ENCODE measurements at regions not wholly inside any gene's neighbourhood (a gene's known extent, or its start where the extent isn't known, plus 50 kb on each side); places are given as distances from the start of the nearest gene placed in this dataset.

- Histone ChIP-seq H3K4me3 (ENCODE audit: low read length) (no peak overlapping the region), H3K27ac (ENCODE audit: low read length) (no peak overlapping the region), H3K9me3 (ENCODE audit: control insufficient read depth, insufficient read depth, low read length) (no peaks in the 10 kb centered on the region), H3K36me3 (ENCODE audit: control insufficient read depth, insufficient read depth, low read length) (no peaks in the 10 kb centered on the region), H3K4me1 (ENCODE audit: control insufficient read depth, insufficient read depth, low read length) (peaks cover 15% of the 10 kb centered on the region), H3K27me3 (ENCODE audit: control insufficient read depth, insufficient read depth, low read length) (peaks cover 7% of the 10 kb centered on the region; the same call in 1 of the 2 replicates)
- DNase-seq (ENCODE audit: low read depth, low spot score), result no peak
- WGBS (ENCODE audit: insufficient coverage, insufficient read length), result no CpG with 5 or more reads among the region's 4 CpGs
Measured at GRCh38 chr11:119797736-119798135, 68.7 kb upstream of the NECTIN1 start.

GRCh38 chr11:119797123-119797611 is 68.2 kb upstream of the NECTIN1 start:
- WGBS (ENCODE audit: insufficient coverage, insufficient read length), result no CpG with 5 or more reads among the region's 12 CpGs
- Histone ChIP-seq H3K36me3 (ENCODE audit: control insufficient read depth, insufficient read depth, low read length) (no peaks in the 10 kb centered on the region), H3K4me3 (ENCODE audit: low read length) (no peak overlapping the region), H3K27ac (ENCODE audit: low read length) (no peak overlapping the region), H3K4me1 (ENCODE audit: control insufficient read depth, insufficient read depth, low read length) (peaks cover 15% of the 10 kb centered on the region), H3K9me3 (ENCODE audit: control insufficient read depth, insufficient read depth, low read length) (no peaks in the 10 kb centered on the region), H3K27me3 (ENCODE audit: control insufficient read depth, insufficient read depth, low read length) (peaks cover 7% of the 10 kb centered on the region; the same call in 1 of the 2 replicates)
- no peak for DNase-seq (ENCODE audit: low read depth, low spot score)

- Histone ChIP-seq H3K27ac (ENCODE audit: low read length) (no peak overlapping the region), H3K36me3 (ENCODE audit: control insufficient read depth, insufficient read depth, low read length) (no peaks in the 10 kb centered on the region), H3K4me1 (ENCODE audit: control insufficient read depth, insufficient read depth, low read length) (peaks cover 17% of the 10 kb centered on the region), H3K27me3 (ENCODE audit: control insufficient read depth, insufficient read depth, low read length) (peaks cover 7% of the 10 kb centered on the region; the same call in 1 of the 2 replicates), H3K9me3 (ENCODE audit: control insufficient read depth, insufficient read depth, low read length) (no peaks in the 10 kb centered on the region), H3K4me3 (ENCODE audit: low read length) (no peak overlapping the region)
- no peak for DNase-seq (ENCODE audit: low read depth, low spot score)
- no CpG with 5 or more reads among the region's 8 CpGs for WGBS (ENCODE audit: insufficient coverage, insufficient read length)
Measured at GRCh38 chr11:119796363-119797060, 67.5 kb upstream of the NECTIN1 start.

GRCh38 chr11:119795690-119796089 is 66.7 kb upstream of the NECTIN1 start:
- no peaks in the 10 kb centered on the region for H3K36me3 ChIP-seq (ENCODE audit: control insufficient read depth, insufficient read depth, low read length)
- H3K4me3 ChIP-seq (ENCODE audit: low read length), result no peak overlapping the region
- no peak overlapping the region for H3K27ac ChIP-seq (ENCODE audit: low read length)
- no peaks in the 10 kb centered on the region for H3K9me3 ChIP-seq (ENCODE audit: control insufficient read depth, insufficient read depth, low read length)
- H3K27me3 ChIP-seq (ENCODE audit: control insufficient read depth, insufficient read depth, low read length), result peaks cover 7% of the 10 kb centered on the region; the same call in 1 of the 2 replicates
- no peak for DNase-seq (ENCODE audit: low read depth, low spot score)
- peaks cover 19% of the 10 kb centered on the region for H3K4me1 ChIP-seq (ENCODE audit: control insufficient read depth, insufficient read depth, low read length)
- no CpG with 5 or more reads among the region's 5 CpGs for WGBS (ENCODE audit: insufficient coverage, insufficient read length)

- Histone ChIP-seq H3K4me3 (ENCODE audit: low read length) (no peak overlapping the region), H3K27me3 (ENCODE audit: control insufficient read depth, insufficient read depth, low read length) (peaks cover 7% of the 10 kb centered on the region; the same call in 1 of the 2 replicates), H3K9me3 (ENCODE audit: control insufficient read depth, insufficient read depth, low read length) (no peaks in the 10 kb centered on the region), H3K4me1 (ENCODE audit: control insufficient read depth, insufficient read depth, low read length) (peaks cover 19% of the 10 kb centered on the region), H3K36me3 (ENCODE audit: control insufficient read depth, insufficient read depth, low read length) (no peaks in the 10 kb centered on the region), H3K27ac (ENCODE audit: low read length) (no peak overlapping the region)
- WGBS (ENCODE audit: insufficient coverage, insufficient read length), result no CpG with 5 or more reads among the region's 12 CpGs
- DNase-seq (ENCODE audit: low read depth, low spot score), result no peak
Measured at GRCh38 chr11:119795231-119795630, 66.2 kb upstream of the NECTIN1 start.

GRCh38 chr11:119794756-119795155 is 65.8 kb upstream of the NECTIN1 start:
- H3K36me3 ChIP-seq (ENCODE audit: control insufficient read depth, insufficient read depth, low read length), result no peaks in the 10 kb centered on the region

GRCh38 chr11:119794141-119794665 is 65.2 kb upstream of the NECTIN1 start:
- no peaks in the 10 kb centered on the region for H3K36me3 ChIP-seq (ENCODE audit: control insufficient read depth, insufficient read depth, low read length)
- H3K4me3 ChIP-seq (ENCODE audit: low read length), result no peak overlapping the region
- H3K9me3 ChIP-seq (ENCODE audit: control insufficient read depth, insufficient read depth, low read length), result no peaks in the 10 kb centered on the region
- no peak for DNase-seq (ENCODE audit: low read depth, low spot score)
- H3K4me1 ChIP-seq (ENCODE audit: control insufficient read depth, insufficient read depth, low read length), result peaks cover 19% of the 10 kb centered on the region
- peaks cover 7% of the 10 kb centered on the region for H3K27me3 ChIP-seq (ENCODE audit: control insufficient read depth, insufficient read depth, low read length)
- no peak overlapping the region for H3K27ac ChIP-seq (ENCODE audit: low read length)
- no CpG with 5 or more reads among the region's 17 CpGs for WGBS (ENCODE audit: insufficient coverage, insufficient read length)

More at GRCh38 chr11:119794756-119795155, 65.8 kb upstream of the NECTIN1 start:
- H3K27ac ChIP-seq (ENCODE audit: low read length), result no peak overlapping the region
- no peak overlapping the region for H3K4me3 ChIP-seq (ENCODE audit: low read length)
- no peaks in the 10 kb centered on the region for H3K9me3 ChIP-seq (ENCODE audit: control insufficient read depth, insufficient read depth, low read length)
- H3K27me3 ChIP-seq (ENCODE audit: control insufficient read depth, insufficient read depth, low read length), result peaks cover 7% of the 10 kb centered on the region
- DNase-seq (ENCODE audit: low read depth, low spot score), result no peak
- peaks cover 19% of the 10 kb centered on the region for H3K4me1 ChIP-seq (ENCODE audit: control insufficient read depth, insufficient read depth, low read length)
- WGBS (ENCODE audit: insufficient coverage, insufficient read length), result no CpG with 5 or more reads among the region's 4 CpGs

GRCh38 chr11:119793335-119793984 is 64.5 kb upstream of the NECTIN1 start:
- H3K27ac ChIP-seq (ENCODE audit: low read length), result no peak overlapping the region
- peaks cover 7% of the 10 kb centered on the region for H3K27me3 ChIP-seq (ENCODE audit: control insufficient read depth, insufficient read depth, low read length)
- WGBS (ENCODE audit: insufficient coverage, insufficient read length), result no CpG with 5 or more reads among the region's 10 CpGs
- no peak overlapping the region for H3K4me3 ChIP-seq (ENCODE audit: low read length)
- no peaks in the 10 kb centered on the region for H3K9me3 ChIP-seq (ENCODE audit: control insufficient read depth, insufficient read depth, low read length)
- DNase-seq (ENCODE audit: low read depth, low spot score), result no peak
- no peaks in the 10 kb centered on the region for H3K36me3 ChIP-seq (ENCODE audit: control insufficient read depth, insufficient read depth, low read length)
- peaks cover 19% of the 10 kb centered on the region for H3K4me1 ChIP-seq (ENCODE audit: control insufficient read depth, insufficient read depth, low read length)

GRCh38 chr11:119791701-119792151 is 62.7 kb upstream of the NECTIN1 start:
- Histone ChIP-seq H3K27me3 (ENCODE audit: control insufficient read depth, insufficient read depth, low read length) (peaks cover 7% of the 10 kb centered on the region), H3K4me3 (ENCODE audit: low read length) (no peak overlapping the region), H3K36me3 (ENCODE audit: control insufficient read depth, insufficient read depth, low read length) (no peaks in the 10 kb centered on the region), H3K4me1 (ENCODE audit: control insufficient read depth, insufficient read depth, low read length) (peaks cover 15% of the 10 kb centered on the region), H3K9me3 (ENCODE audit: control insufficient read depth, insufficient read depth, low read length) (no peaks in the 10 kb centered on the region), H3K27ac (ENCODE audit: low read length) (no peak overlapping the region)
- DNase-seq (ENCODE audit: low read depth, low spot score), result no peak
- WGBS (ENCODE audit: insufficient coverage, insufficient read length), result no CpG with 5 or more reads among the region's 6 CpGs

- Histone ChIP-seq H3K4me1 (ENCODE audit: control insufficient read depth, insufficient read depth, low read length) (peaks cover 15% of the 10 kb centered on the region), H3K36me3 (ENCODE audit: control insufficient read depth, insufficient read depth, low read length) (no peaks in the 10 kb centered on the region), H3K27ac (ENCODE audit: low read length) (no peak overlapping the region), H3K27me3 (ENCODE audit: control insufficient read depth, insufficient read depth, low read length) (peaks cover 7% of the 10 kb centered on the region), H3K4me3 (ENCODE audit: low read length) (no peak overlapping the region), H3K9me3 (ENCODE audit: control insufficient read depth, insufficient read depth, low read length) (no peaks in the 10 kb centered on the region)
- whole genome bisulfite sequencing (ENCODE audit: insufficient coverage, insufficient read length), result no CpG with 5 or more reads among the region's 6 CpGs
- DNase-seq (ENCODE audit: low read depth, low spot score), result no peak
Measured at GRCh38 chr11:119791047-119791446, 62.0 kb upstream of the NECTIN1 start.

All from iPS DF 6.9 (cell line).